CD14-positive monocyte (primary cell): ENCODE measurements at regions not wholly inside any gene's neighbourhood (a gene's known extent, or its start where the extent isn't known, plus 50 kb on each side); places are given as distances from the start of the nearest gene placed in this dataset.

Experiments
- DNase-seq, 3 donors: peaks; one replicate each; pipeline ENCODE4 v3.0.0-alpha.2; 2011 to 2022
- H2AFZ ChIP-seq: 2 replicates; pipeline ENCODE4 v1.6.0; 2012; ENCODE audit warnings: mild to moderate bottlenecking, low read depth, low read length, inconsistent platforms; ENCODE audit not compliant: insufficient read depth, poor library complexity, severe bottlenecking
- H3K27ac ChIP-seq, 2 donors: 1 replicate in 1 of 2; 2 replicates in 1 of 2; pipeline ENCODE4 v1.5.1; 2012 to 2013; ENCODE audit warnings: low read length in 2 of 2, control low read depth in 1 of 2, inconsistent platforms in 1 of 2, low read depth in 1 of 2, mild to moderate bottlenecking in 1 of 2
- H3K27me3 ChIP-seq, 2 donors: one replicate each; pipeline versions ENCODE4 v1.6.0 to v1.6.1; 2011 to 2013; ENCODE audit warnings: low read length in 2 of 2; ENCODE audit not compliant: control insufficient read depth in 2 of 2, insufficient read depth in 2 of 2
- H3K36me3 ChIP-seq, 2 donors: replicated peaks in 1 of 2; 1 replicate in 1 of 2; 2 replicates in 1 of 2; pipeline versions ENCODE4 v1.5.1 to v1.6.1; 2012 to 2013; ENCODE audit warnings: low read length in 2 of 2, control low read depth in 1 of 2, inconsistent platforms in 1 of 2, mild to moderate bottlenecking in 1 of 2; ENCODE audit not compliant: insufficient read depth in 2 of 2, control insufficient read depth in 1 of 2
- H3K4me1 ChIP-seq, 2 donors: 1 replicate in 1 of 2; 2 replicates in 1 of 2; pipeline versions ENCODE4 v1.5.1 to v1.6.1; 2012 to 2013; ENCODE audit warnings: low read length in 2 of 2, control low read depth in 1 of 2, inconsistent platforms in 1 of 2, mild to moderate bottlenecking in 1 of 2, moderate library complexity in 1 of 2; ENCODE audit not compliant: insufficient read depth in 2 of 2, control insufficient read depth in 1 of 2
- H3K4me2 ChIP-seq: replicated peaks from 2 replicates; pipeline ENCODE3; 2012; ENCODE audit warnings: low read length, moderate library complexity, mild to moderate bottlenecking; ENCODE audit not compliant: poor library complexity, severe bottlenecking; ENCODE audit errors: extremely low read depth
- H3K4me3 ChIP-seq, 3 experiments: fragments of 200-600 bp in 1 of 3; sonication (generic) in 1 of 3; replicated peaks in 1 of 3; 1 replicate in 2 of 3; 2 replicates in 1 of 3; pipeline ENCODE4 v1.5.1; 2011 to 2013; ENCODE audit warnings: low read length in 3 of 3, mild to moderate bottlenecking in 3 of 3, control low read depth in 2 of 3, low read depth in 2 of 3, inconsistent platforms in 1 of 3, moderate library complexity in 1 of 3
- H3K79me2 ChIP-seq: 2 replicates; pipeline ENCODE4 v1.6.0; 2012; ENCODE audit warnings: mild to moderate bottlenecking, control low read depth, inconsistent platforms, low read length, moderate library complexity; ENCODE audit not compliant: insufficient read depth
- H3K9ac ChIP-seq: 2 replicates; pipeline ENCODE4 v1.6.0; 2017; ENCODE audit warnings: low read length, mild to moderate bottlenecking; ENCODE audit not compliant: insufficient read depth, poor library complexity, severe bottlenecking
- H3K9me3 ChIP-seq, 2 donors: replicated peaks in 1 of 2; 1 replicate in 1 of 2; 2 replicates in 1 of 2; pipeline versions ENCODE4 v1.5.1 to v1.6.1; 2012 to 2013; ENCODE audit warnings: low read length in 2 of 2, control low read depth in 1 of 2; ENCODE audit not compliant: control insufficient read depth in 1 of 2, insufficient read depth in 1 of 2
- H4K20me1 ChIP-seq: 2 replicates; pipeline ENCODE4 v1.6.0; 2012; ENCODE audit warnings: mild to moderate bottlenecking, low read length, control low read depth, moderate library complexity; ENCODE audit not compliant: insufficient read depth
- H3K27ac Mint-ChIP-seq, 7 donors: one replicate each; pipeline ENCODE4 v1.8.0; 2020; ENCODE audit warnings: mild to moderate bottlenecking in 7 of 7, mixed read lengths in 7 of 7, moderate library complexity in 6 of 7, inconsistent platforms in 2 of 7
- H3K27me3 Mint-ChIP-seq, 3 donors: one replicate each; pipeline ENCODE4 v1.8.0; 2021 to 2022; ENCODE audit warnings: low read depth in 3 of 3, mild to moderate bottlenecking in 3 of 3, mixed read lengths in 3 of 3, moderate library complexity in 3 of 3, inconsistent platforms in 1 of 3
- H3K36me3 Mint-ChIP-seq, 2 donors: one replicate each; pipeline ENCODE4 v1.8.0; 2020; ENCODE audit warnings: mixed read lengths in 2 of 2, inconsistent platforms in 1 of 2, mild to moderate bottlenecking in 1 of 2
- H3K4me1 Mint-ChIP-seq: one replicate; pipeline ENCODE4 v1.8.0; 2020; ENCODE audit warnings: mild to moderate bottlenecking, mixed read lengths
- H3K4me3 Mint-ChIP-seq, 2 donors: one replicate each; pipeline ENCODE4 v1.8.0; 2020; ENCODE audit warnings: mild to moderate bottlenecking in 2 of 2, mixed read lengths in 2 of 2, moderate library complexity in 1 of 2
- H3K9me3 Mint-ChIP-seq, 7 donors: one replicate each; pipeline ENCODE4 v1.8.0; 2020 to 2022; ENCODE audit warnings: mixed read lengths in 7 of 7, mild to moderate bottlenecking in 6 of 7, moderate library complexity in 6 of 7, inconsistent platforms in 2 of 7
- CTCF ChIP-seq: fragments of 200-600 bp; IDR thresholded peaks from one replicate; pipeline ENCODE4 v1.8.0; 2022; ENCODE audit warnings: antibody characterized with exemption, mild to moderate bottlenecking
- WGBS: methylation state at CpG from one replicate; pipeline ENCODE4 v1.1.5; 2013; ENCODE audit warnings: missing lambda C conversion rate; ENCODE audit not compliant: insufficient coverage; 5-methylcytosine and 5-hydroxymethylcytosine counted together
- intact Hi-C, 2 donors: fragments of 100-400 bp; cut with micrococcal nuclease; formaldehyde crosslinking; loops; one replicate each; pipeline versions ENCODE4 v1.15.0 to v1.15.1; 2023

DNA sequence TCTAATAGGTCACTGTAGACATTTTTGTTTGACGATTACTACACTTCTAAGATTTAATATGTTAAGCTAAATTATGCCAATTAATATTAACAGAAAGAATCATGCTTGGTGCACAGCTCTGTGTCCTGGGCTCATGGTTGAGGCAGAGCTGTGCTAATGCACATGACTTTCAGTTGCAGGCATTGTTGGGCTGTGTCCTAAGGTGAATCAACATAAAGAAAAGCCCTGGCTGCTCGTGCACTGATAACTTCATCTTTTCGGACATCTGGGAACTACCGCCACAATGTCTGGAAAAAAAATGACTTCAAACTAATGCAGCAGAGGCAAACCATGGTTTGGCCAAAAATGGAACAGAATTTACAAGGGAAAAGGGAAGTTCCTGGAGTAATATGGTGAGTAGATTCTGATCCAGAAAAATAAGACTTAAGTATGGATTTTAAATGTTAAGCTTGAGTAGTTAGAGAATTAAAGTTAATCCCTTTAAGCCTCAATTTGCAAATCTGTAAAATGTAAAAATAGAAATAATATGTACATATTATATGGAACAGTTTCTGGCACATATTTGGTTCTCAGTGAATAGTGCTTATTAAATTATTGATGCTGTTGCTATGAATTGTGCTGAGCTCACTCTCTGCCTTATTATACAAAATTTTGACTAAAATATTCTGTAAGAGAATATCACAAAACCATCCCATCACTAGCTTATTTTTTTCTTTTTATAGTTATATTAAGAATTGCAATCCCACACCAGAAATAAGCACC, 186.1 kb downstream of the BRINP2 start:
- Histone ChIP-seq H3K27ac (no peak overlapping the region), H3K9me3 (no peaks in the 10 kb centered on the region), H3K4me2 (no peak overlapping the region), H3K36me3 (no peaks in the 10 kb centered on the region), H3K9ac (no peak overlapping the region), H2AFZ (no peak overlapping the region), H3K4me3 (no peak overlapping the region), H3K27me3 (no peaks in the 10 kb centered on the region), H4K20me1 (no peaks in the 10 kb centered on the region), H3K79me2 (no peaks in the 10 kb centered on the region), H3K4me1 (no peaks in the 10 kb centered on the region)
- Mint-ChIP-seq H3K36me3 (no peaks in the 10 kb centered on the region), H3K4me1 (no peaks in the 10 kb centered on the region), H3K4me3 (no peak overlapping the region), H3K9me3 (peaks cover 0 to 3% (median 0%) of the 10 kb centered on the region in 7 donors), H3K27me3 (no peaks in the 10 kb centered on the region), H3K27ac (no peak overlapping the region)
- no peak for DNase-seq
- intact Hi-C loops = no loop called here
- 82% methylated on average over 3 of the region's 4 CpGs for WGBS
- no peak for TF ChIP-seq CTCF

DNA sequence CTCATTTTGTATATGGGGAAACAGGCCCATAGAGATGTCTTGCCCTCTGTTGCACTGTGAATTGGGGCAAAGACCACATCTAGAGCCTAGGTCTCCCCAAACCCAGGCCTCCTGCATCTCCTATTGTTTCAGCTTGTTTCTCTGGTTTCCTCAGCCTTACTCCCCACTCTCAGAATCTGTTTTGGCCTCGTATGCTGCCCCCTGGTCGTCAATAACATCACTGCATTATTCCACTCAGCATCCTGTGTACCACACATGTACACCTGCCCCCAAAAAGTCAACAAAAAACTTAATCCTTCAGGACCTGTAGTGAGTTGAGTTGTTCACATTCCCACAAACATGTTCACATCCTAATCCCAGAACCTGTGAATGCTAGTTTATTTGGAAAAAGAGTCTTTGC, 184.8 kb downstream of the BRINP2 start:
- no peak overlapping the region for H3K9ac ChIP-seq
- Mint-ChIP-seq H3K36me3 (no peaks in the 10 kb centered on the region), H3K4me1 (no peaks in the 10 kb centered on the region), H3K9me3 (peaks cover 0 to 3% (median 0%) of the 10 kb centered on the region in 7 donors), H3K27me3 (no peaks in the 10 kb centered on the region), H3K4me3 (no peak overlapping the region), H3K27ac (no peak overlapping the region)
- H3K4me3 ChIP-seq = no peak overlapping the region
- 25% methylated on average over 2 of the region's 2 CpGs for WGBS
- TF ChIP-seq CTCF = no peak
- H3K27ac ChIP-seq = no peak overlapping the region
- H3K36me3 ChIP-seq = no peaks in the 10 kb centered on the region
- no peak overlapping the region for H2AFZ ChIP-seq
- H4K20me1 ChIP-seq = no peaks in the 10 kb centered on the region
- H3K9me3 ChIP-seq = no peaks in the 10 kb centered on the region
- H3K4me2 ChIP-seq = no peak overlapping the region
- H3K79me2 ChIP-seq = no peaks in the 10 kb centered on the region
- intact Hi-C loops = no loop called here
- no peaks in the 10 kb centered on the region for H3K4me1 ChIP-seq
- H3K27me3 ChIP-seq = no peaks in the 10 kb centered on the region
- DNase-seq = no peak
